ENCODE measurements at regions not wholly inside any gene's neighbourhood (a gene's known extent, or its start where the extent isn't known, plus 50 kb on each side); places are given as distances from the start of the nearest gene placed in this dataset.

- Histone ChIP-seq H3K27ac (ENCODE audit: low read depth in 1 of 2, low read length in 2 of 2) (no peak overlapping the region), H3K27me3 (ENCODE audit: control insufficient read depth in 1 of 2, insufficient read depth in 2 of 2, low read length in 2 of 2) (no peaks in the 10 kb centered on the region), H3K4me1 (ENCODE audit: insufficient read depth, low read length) (no peaks in the 10 kb centered on the region), H3K36me3 (ENCODE audit: insufficient read depth, low read length) (no peaks in the 10 kb centered on the region), H3K4me3 (ENCODE audit: low read length) (no peak overlapping the region), H3K9me3 (ENCODE audit: control insufficient read depth in 1 of 2, insufficient read depth in 1 of 2, low read length in 2 of 2) (no peaks in the 10 kb centered on the region)
- no peak overlapping the region for H3K27ac Mint-ChIP-seq
- no peak for TF ChIP-seq CTCF (IDR thresholded peaks at IDR 0.05)
- peaks cover 3% of the 10 kb centered on the region for H3K27me3 Mint-ChIP-seq
- no peaks in the 10 kb centered on the region for H3K36me3 Mint-ChIP-seq (ENCODE audit: low read depth)
- H3K4me1 Mint-ChIP-seq (ENCODE audit: low read depth): no peaks in the 10 kb centered on the region
- intact Hi-C loops (cut with DNase I, micrococcal nuclease): no loop called here
- ChIA-PET POLR2A (no interaction called here), CTCF (no interaction called here)
- DNase-seq (no peak), ATAC-seq (ENCODE audit: poor library complexity) (no peak)
- no peaks in the 10 kb centered on the region for H3K9me3 Mint-ChIP-seq
- H3K4me3 Mint-ChIP-seq: no peak overlapping the region
Measured at GRCh38 chr5:96236051-96236450, 197.0 kb downstream of the PCSK1 start.

GRCh38 chr5:96235008-96235910 lies 197.8 kb downstream of the PCSK1 start:
- Histone ChIP-seq H3K36me3 (ENCODE audit: insufficient read depth, low read length) (no peaks in the 10 kb centered on the region), H3K4me1 (ENCODE audit: insufficient read depth, low read length) (no peaks in the 10 kb centered on the region), H3K9me3 (ENCODE audit: control insufficient read depth in 1 of 2, insufficient read depth in 1 of 2, low read length in 2 of 2) (no peaks in the 10 kb centered on the region), H3K27ac (ENCODE audit: low read depth in 1 of 2, low read length in 2 of 2) (no peak overlapping the region), H3K4me3 (ENCODE audit: low read length) (no peak overlapping the region), H3K27me3 (ENCODE audit: control insufficient read depth in 1 of 2, insufficient read depth in 2 of 2, low read length in 2 of 2) (no peaks in the 10 kb centered on the region)
- no peaks in the 10 kb centered on the region for H3K9me3 Mint-ChIP-seq
- ChIA-PET CTCF (no interaction called here), POLR2A (no interaction called here)
- intact Hi-C loops (cut with DNase I, micrococcal nuclease): no loop called here
- H3K4me3 Mint-ChIP-seq: no peak overlapping the region
- no peak overlapping the region for H3K27ac Mint-ChIP-seq
- H3K27me3 Mint-ChIP-seq: peaks cover 8% of the 10 kb centered on the region
- H3K36me3 Mint-ChIP-seq (ENCODE audit: low read depth): no peaks in the 10 kb centered on the region
- no peak for TF ChIP-seq CTCF (IDR thresholded peaks at IDR 0.05)
- no peak for DNase-seq
- no peak for ATAC-seq (ENCODE audit: poor library complexity)
- no peaks in the 10 kb centered on the region for H3K4me1 Mint-ChIP-seq (ENCODE audit: low read depth)

- no peaks in the 10 kb centered on the region for H3K27me3 ChIP-seq (ENCODE audit: control insufficient read depth in 1 of 2, insufficient read depth in 2 of 2, low read length in 2 of 2)
- ATAC-seq (ENCODE audit: poor library complexity) (no peak), DNase-seq (no peak)
- H3K36me3 ChIP-seq (ENCODE audit: insufficient read depth, low read length): no peaks in the 10 kb centered on the region
- Mint-ChIP-seq H3K4me3 (no peak overlapping the region), H3K4me1 (ENCODE audit: low read depth) (no peaks in the 10 kb centered on the region), H3K27ac (no peak overlapping the region), H3K36me3 (ENCODE audit: low read depth) (no peaks in the 10 kb centered on the region), H3K9me3 (no peaks in the 10 kb centered on the region), H3K27me3 (peaks cover 18% of the 10 kb centered on the region)
- no peak for TF ChIP-seq CTCF (IDR thresholded peaks at IDR 0.05)
- H3K9me3 ChIP-seq (ENCODE audit: control insufficient read depth in 1 of 2, insufficient read depth in 1 of 2, low read length in 2 of 2): no peaks in the 10 kb centered on the region
- H3K4me1 ChIP-seq (ENCODE audit: insufficient read depth, low read length): no peaks in the 10 kb centered on the region
- H3K27ac ChIP-seq (ENCODE audit: low read depth in 1 of 2, low read length in 2 of 2): no peak overlapping the region
- POLR2A ChIA-PET: no interaction called here
- CTCF ChIA-PET: no interaction called here
- H3K4me3 ChIP-seq (ENCODE audit: low read length): no peak overlapping the region
- intact Hi-C loops (cut with DNase I, micrococcal nuclease): no loop called here
Measured at GRCh38 chr5:96232602-96233001, 200.4 kb downstream of the PCSK1 start.

All from CD4-positive, alpha-beta T cell (primary cell).